Caco-2 (cell line): ENCODE measurements at regions not wholly inside any gene's neighbourhood (a gene's known extent, or its start where the extent isn't known, plus 50 kb on each side); places are given as distances from the start of the nearest gene placed in this dataset.

Experiments
- BruUV-seq: library from RNA; stranded (reverse); fragments of 400-500 nt; replicated peaks from 2 replicates; lab custom pipeline; 2021; lab: Mats Ljungman, UMichigan
- CTCF ChIA-PET: fragments of 300-600 bp; sonication (Branson Sonifier 250); formaldehyde crosslinking; loops from one replicate; lab custom pipeline; 2022; ENCODE audit warnings: antibody characterized with exemption; lab: Charles Lee
- POLR2A ChIA-PET: fragments of 300-600 bp; sonication (Branson Sonifier 250); formaldehyde crosslinking; loops from one replicate; lab custom pipeline; 2022; ENCODE audit warnings: antibody characterized with exemption; lab: Charles Lee
- DNase-seq, 2 experiments: peaks; one replicate each; pipeline versions ENCODE4 v3.0.0 to v3.0.0-alpha.2; 2020 to 2022
- H3K27me3 ChIP-seq: replicated peaks from 2 replicates; pipeline ENCODE4 v1.6.0; 2011; ENCODE audit warnings: low read length; ENCODE audit not compliant: control insufficient read depth, insufficient read depth
- H3K36me3 ChIP-seq: 2 replicates; pipeline ENCODE4 v1.5.1; 2011; ENCODE audit warnings: low read length; ENCODE audit not compliant: control insufficient read depth, insufficient read depth
- H3K4me1 ChIP-seq: fragments of 250-450 bp; sonication (Bioruptor Pico); 2 replicates; pipeline ENCODE4 v1.5.1; 2020; ENCODE audit warnings: mild to moderate bottlenecking
- H3K4me3 ChIP-seq: 2 replicates; pipeline ENCODE4 v1.5.1; 2011; ENCODE audit warnings: low read depth, mild to moderate bottlenecking, control low read depth, low read length
- H3K9me3 ChIP-seq: fragments of 250-450 bp; sonication (Bioruptor Pico); 2 replicates; pipeline ENCODE4 v1.5.1; 2020; ENCODE audit warnings: mild to moderate bottlenecking, moderate library complexity
- H3K27ac Mint-ChIP-seq: one replicate; pipeline ENCODE4 v1.8.0; 2022; ENCODE audit warnings: mixed read lengths; ENCODE audit not compliant: unreplicated experiment
- H3K27me3 Mint-ChIP-seq: one replicate; pipeline ENCODE4 v1.8.0; 2022; ENCODE audit warnings: mixed read lengths; ENCODE audit not compliant: insufficient read depth, unreplicated experiment
- H3K36me3 Mint-ChIP-seq: one replicate; pipeline ENCODE4 v1.8.0; 2022; ENCODE audit warnings: mild to moderate bottlenecking, mixed read lengths; ENCODE audit not compliant: insufficient read depth, unreplicated experiment
- H3K4me1 Mint-ChIP-seq: one replicate; pipeline ENCODE4 v1.8.0; 2022; ENCODE audit warnings: low read depth, mixed read lengths; ENCODE audit not compliant: unreplicated experiment
- H3K4me3 Mint-ChIP-seq: one replicate; pipeline ENCODE4 v1.8.0; 2022; ENCODE audit warnings: mild to moderate bottlenecking, moderate library complexity, mixed read lengths; ENCODE audit not compliant: unreplicated experiment
- H3K9me3 Mint-ChIP-seq: one replicate; pipeline ENCODE4 v1.8.0; 2022; ENCODE audit warnings: mixed read lengths; ENCODE audit not compliant: unreplicated experiment
- intact Hi-C: fragments of 100-400 bp; cut with micrococcal nuclease; formaldehyde crosslinking; loops from one replicate; pipeline ENCODE4 v1.10.0; 2022; ENCODE audit not compliant: unreplicated experiment
- TF ChIP-seq, protein P1 (sequence below), 2 experiments: fragments of 200-600 bp in 1 of 2; IDR thresholded peaks; 1 replicate in 1 of 2; 2 replicates in 1 of 2; pipeline versions ENCODE4 v1.5.1 to v1.8.0; 2011 to 2022; ENCODE audit warnings: antibody characterized with exemption in 1 of 2, control low read depth in 1 of 2, inconsistent platforms in 1 of 2, low read depth in 1 of 2, low read length in 1 of 2, mild to moderate bottlenecking in 1 of 2, moderate library complexity in 1 of 2; ENCODE audit not compliant: insufficient read depth in 1 of 2, severe bottlenecking in 1 of 2, unreplicated experiment in 1 of 2

DNA sequence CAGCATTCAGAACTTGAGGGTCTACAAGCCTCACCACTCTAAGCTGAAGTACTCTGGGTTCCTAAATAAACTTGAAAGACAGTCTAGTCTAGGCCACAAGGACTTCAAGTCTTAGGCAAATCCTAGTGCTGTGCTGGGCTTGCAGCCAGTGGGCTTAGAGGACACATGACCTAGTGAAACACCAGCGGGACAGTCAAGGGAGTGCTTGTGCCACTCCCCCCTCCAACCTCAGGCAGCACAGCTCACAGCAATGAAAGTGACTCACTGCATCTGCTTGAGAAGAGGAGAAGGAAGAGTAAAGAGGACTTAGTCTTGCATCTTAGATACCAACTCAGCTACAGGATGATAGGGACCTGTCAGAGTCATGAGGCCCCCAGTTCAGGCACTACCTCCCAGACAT, 438.1 kb downstream of the IPO8 start:
- no peak overlapping the region for H3K27ac Mint-ChIP-seq
- no peak for DNase-seq
- CTCF ChIA-PET = no interaction called here
- H3K36me3 ChIP-seq = no peaks in the 10 kb centered on the region
- no peak overlapping the region for H3K4me3 ChIP-seq
- H3K36me3 Mint-ChIP-seq = no peaks in the 10 kb centered on the region
- intact Hi-C loops = no loop called here
- peaks cover 9% of the 10 kb centered on the region for H3K9me3 Mint-ChIP-seq
- no peaks in the 10 kb centered on the region for H3K4me1 Mint-ChIP-seq
- no peaks in the 10 kb centered on the region for H3K27me3 Mint-ChIP-seq
- no peaks in the 10 kb centered on the region for H3K27me3 ChIP-seq
- H3K4me1 ChIP-seq = no peaks in the 10 kb centered on the region
- no peaks in the 10 kb centered on the region for H3K9me3 ChIP-seq
- no peak overlapping the region for H3K4me3 Mint-ChIP-seq
- TF ChIP-seq, protein P1, sequence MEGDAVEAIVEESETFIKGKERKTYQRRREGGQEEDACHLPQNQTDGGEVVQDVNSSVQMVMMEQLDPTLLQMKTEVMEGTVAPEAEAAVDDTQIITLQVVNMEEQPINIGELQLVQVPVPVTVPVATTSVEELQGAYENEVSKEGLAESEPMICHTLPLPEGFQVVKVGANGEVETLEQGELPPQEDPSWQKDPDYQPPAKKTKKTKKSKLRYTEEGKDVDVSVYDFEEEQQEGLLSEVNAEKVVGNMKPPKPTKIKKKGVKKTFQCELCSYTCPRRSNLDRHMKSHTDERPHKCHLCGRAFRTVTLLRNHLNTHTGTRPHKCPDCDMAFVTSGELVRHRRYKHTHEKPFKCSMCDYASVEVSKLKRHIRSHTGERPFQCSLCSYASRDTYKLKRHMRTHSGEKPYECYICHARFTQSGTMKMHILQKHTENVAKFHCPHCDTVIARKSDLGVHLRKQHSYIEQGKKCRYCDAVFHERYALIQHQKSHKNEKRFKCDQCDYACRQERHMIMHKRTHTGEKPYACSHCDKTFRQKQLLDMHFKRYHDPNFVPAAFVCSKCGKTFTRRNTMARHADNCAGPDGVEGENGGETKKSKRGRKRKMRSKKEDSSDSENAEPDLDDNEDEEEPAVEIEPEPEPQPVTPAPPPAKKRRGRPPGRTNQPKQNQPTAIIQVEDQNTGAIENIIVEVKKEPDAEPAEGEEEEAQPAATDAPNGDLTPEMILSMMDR (IDR thresholded peaks at IDR 0.05; ENCODE audit: insufficient read depth in 1 of 2, low read depth in 1 of 2, low read length in 1 of 2, severe bottlenecking in 1 of 2, unreplicated experiment in 1 of 2) = no peak
- POLR2A ChIA-PET = no interaction called here
- no TSS peak for BruUV-seq

DNA sequence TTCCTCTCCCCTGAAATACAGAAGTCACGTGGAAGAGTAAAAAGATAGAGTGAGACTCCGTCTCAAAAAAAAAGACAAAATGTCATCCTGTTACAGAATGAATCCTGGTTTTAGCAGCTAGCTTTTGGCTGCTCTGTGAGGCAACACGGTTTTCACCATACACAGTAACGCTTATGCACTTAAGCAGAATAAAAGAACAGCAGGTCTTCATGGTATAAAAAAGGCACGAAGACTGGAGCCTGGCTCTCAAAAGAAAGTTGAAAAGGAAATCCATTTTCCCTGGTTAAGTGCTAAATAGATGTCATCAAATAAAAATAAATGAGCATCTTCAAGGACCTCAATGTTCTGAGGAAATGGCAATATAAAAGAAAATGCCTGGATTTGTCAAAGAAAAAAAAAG, 444.1 kb downstream of the IPO8 start:
- POLR2A ChIA-PET = no interaction called here
- TF ChIP-seq, protein P1 (IDR thresholded peaks at IDR 0.05; ENCODE audit: insufficient read depth in 1 of 2, low read depth in 1 of 2, low read length in 1 of 2, severe bottlenecking in 1 of 2, unreplicated experiment in 1 of 2) = no peak
- BruUV-seq = no TSS peak
- no peaks in the 10 kb centered on the region for H3K4me1 ChIP-seq
- H3K36me3 ChIP-seq = no peaks in the 10 kb centered on the region
- Mint-ChIP-seq H3K36me3 (no peaks in the 10 kb centered on the region), H3K27me3 (no peaks in the 10 kb centered on the region), H3K4me1 (no peaks in the 10 kb centered on the region), H3K27ac (no peak overlapping the region), H3K4me3 (no peak overlapping the region), H3K9me3 (peaks cover 6% of the 10 kb centered on the region)
- CTCF ChIA-PET = no interaction called here
- no peak for DNase-seq
- H3K27me3 ChIP-seq = no peaks in the 10 kb centered on the region
- intact Hi-C loops = no loop called here
- H3K9me3 ChIP-seq = no peaks in the 10 kb centered on the region
- H3K4me3 ChIP-seq = no peak overlapping the region

DNA sequence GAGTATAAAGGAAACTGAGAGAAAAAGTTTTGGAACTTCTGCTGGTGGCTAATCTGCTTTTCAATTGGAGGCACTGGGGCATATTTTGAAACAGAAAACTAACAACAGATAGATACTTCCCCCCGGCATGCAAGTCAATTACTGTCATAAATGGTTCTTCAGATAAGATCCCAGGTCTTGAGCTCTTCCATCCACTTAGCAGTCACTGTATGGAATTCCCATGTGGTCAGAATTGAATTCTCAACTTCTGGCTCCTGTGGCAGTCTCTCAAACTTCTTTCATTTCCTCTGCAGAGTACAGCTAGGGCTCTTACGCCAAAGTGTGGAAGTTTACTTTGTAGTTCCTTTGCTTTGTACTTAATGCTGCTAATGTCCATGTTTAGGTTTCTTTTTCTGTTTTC, 452.2 kb downstream of the IPO8 start:
- Mint-ChIP-seq H3K36me3 (no peaks in the 10 kb centered on the region), H3K9me3 (no peaks in the 10 kb centered on the region), H3K4me3 (no peak overlapping the region), H3K4me1 (peaks cover 6% of the 10 kb centered on the region), H3K27me3 (no peaks in the 10 kb centered on the region), H3K27ac (no peak overlapping the region)
- CTCF ChIA-PET = no interaction called here
- no peak for DNase-seq
- Histone ChIP-seq H3K36me3 (no peaks in the 10 kb centered on the region), H3K4me1 (no peaks in the 10 kb centered on the region), H3K4me3 (no peak overlapping the region), H3K9me3 (no peaks in the 10 kb centered on the region), H3K27me3 (no peaks in the 10 kb centered on the region; the same call in 1 of the 2 replicates)
- TF ChIP-seq, protein P1 (IDR thresholded peaks at IDR 0.05; ENCODE audit: insufficient read depth in 1 of 2, low read depth in 1 of 2, low read length in 1 of 2, severe bottlenecking in 1 of 2, unreplicated experiment in 1 of 2) = no peak
- POLR2A ChIA-PET = no interaction called here
- no TSS peak for BruUV-seq
- intact Hi-C loops = no loop called here
